H9 (cell line): ENCODE measurements at regions not wholly inside any gene's neighbourhood (a gene's known extent, or its start where the extent isn't known, plus 50 kb on each side); places are given as distances from the start of the nearest gene placed in this dataset.

Experiments
- DNase-seq: peaks from one replicate; pipeline ENCODE4 v3.0.0-alpha.2; 2017
- H2AFZ ChIP-seq: one replicate; pipeline ENCODE4 v1.6.1; 2013; ENCODE audit warnings: mild to moderate bottlenecking, low read length, control low read depth, moderate library complexity
- H2AK5ac ChIP-seq: 2 replicates; pipeline ENCODE4 v1.6.1; 2013; ENCODE audit warnings: low read length, control low read depth, mixed read lengths; ENCODE audit not compliant: insufficient read length
- H2BK120ac ChIP-seq: one replicate; pipeline ENCODE4 v1.6.1; 2013; ENCODE audit warnings: low read depth, mild to moderate bottlenecking, low read length, control low read depth, inconsistent platforms; ENCODE audit not compliant: poor library complexity, severe bottlenecking
- H2BK12ac ChIP-seq: 2 replicates; pipeline ENCODE4 v1.6.1; 2013; ENCODE audit warnings: low read length, control low read depth, mixed read lengths, low read depth; ENCODE audit not compliant: insufficient read length
- H2BK15ac ChIP-seq: 2 replicates; pipeline ENCODE4 v1.6.1; 2013; ENCODE audit warnings: low read depth, low read length, control low read depth
- H2BK20ac ChIP-seq: one replicate; pipeline ENCODE4 v1.6.1; 2013; ENCODE audit warnings: low read depth, mild to moderate bottlenecking, low read length, control low read depth, inconsistent platforms; ENCODE audit not compliant: poor library complexity, severe bottlenecking
- H2BK5ac ChIP-seq: 2 replicates; pipeline ENCODE4 v1.6.1; 2013; ENCODE audit warnings: low read length, control low read depth, mixed read lengths; ENCODE audit not compliant: insufficient read length
- H3K14ac ChIP-seq: 2 replicates; pipeline ENCODE4 v1.6.1; 2013; ENCODE audit warnings: low read length, control low read depth; ENCODE audit not compliant: insufficient read depth
- H3K18ac ChIP-seq: 2 replicates; pipeline ENCODE4 v1.6.1; 2013; ENCODE audit warnings: low read depth, mild to moderate bottlenecking, mixed read lengths, low read length, control low read depth; ENCODE audit not compliant: insufficient read length
- H3K23ac ChIP-seq: 2 replicates; pipeline ENCODE4 v1.6.1; 2013; ENCODE audit warnings: low read length, control low read depth, mixed read lengths, low read depth; ENCODE audit not compliant: insufficient read length
- H3K23me2 ChIP-seq: 2 replicates; pipeline ENCODE4 v1.6.1; 2013; ENCODE audit warnings: low read depth, mild to moderate bottlenecking, mixed read lengths, low read length, control low read depth; ENCODE audit not compliant: insufficient read length, poor library complexity, severe bottlenecking
- H3K27ac ChIP-seq: 2 replicates; pipeline ENCODE4 v1.5.1; 2013; ENCODE audit warnings: low read length, control low read depth, mixed read lengths, low read depth; ENCODE audit not compliant: insufficient read length
- H3K27me3 ChIP-seq: 2 replicates; pipeline ENCODE4 v1.6.1; 2013; ENCODE audit warnings: low read length, control low read depth, inconsistent platforms; ENCODE audit not compliant: insufficient read depth
- H3K4ac ChIP-seq: 2 replicates; pipeline ENCODE4 v1.6.1; 2013; ENCODE audit warnings: low read depth, mild to moderate bottlenecking, control low read depth, inconsistent platforms, low read length, moderate library complexity
- H3K4me1 ChIP-seq: 2 replicates; pipeline ENCODE4 v1.6.1; 2013; ENCODE audit warnings: low read length, control low read depth, inconsistent platforms; ENCODE audit not compliant: insufficient read depth
- H3K4me2 ChIP-seq: 2 replicates; pipeline ENCODE4 v1.6.1; 2013; ENCODE audit warnings: low read length, control low read depth, mixed read lengths; ENCODE audit not compliant: insufficient read length, insufficient read depth
- H3K56ac ChIP-seq: 2 replicates; pipeline ENCODE4 v1.6.1; 2013; ENCODE audit warnings: low read depth, mild to moderate bottlenecking, mixed read lengths, low read length, control low read depth; ENCODE audit not compliant: insufficient read length
- H3K79me1 ChIP-seq: 2 replicates; pipeline ENCODE4 v1.6.1; 2013; ENCODE audit warnings: low read depth, mild to moderate bottlenecking, moderate library complexity, low read length, control low read depth, inconsistent platforms; ENCODE audit not compliant: insufficient read depth, poor library complexity, severe bottlenecking
- H3K79me2 ChIP-seq: 2 replicates; pipeline ENCODE4 v1.6.1; 2013; ENCODE audit warnings: low read length, control low read depth, inconsistent platforms; ENCODE audit not compliant: insufficient read depth
- H3K9ac ChIP-seq: 2 replicates; pipeline ENCODE4 v1.6.1; 2013; ENCODE audit warnings: low read length, control low read depth, mixed read lengths; ENCODE audit not compliant: insufficient read length; ENCODE audit errors: extremely low read depth
- H3K9me3 ChIP-seq: one replicate; pipeline ENCODE4 v1.6.1; 2013; ENCODE audit warnings: low read depth, low read length, inconsistent platforms; ENCODE audit not compliant: control insufficient read depth
- H3T11ph ChIP-seq: one replicate; pipeline ENCODE4 v1.6.1; 2013; ENCODE audit warnings: mild to moderate bottlenecking, low read length, control low read depth, inconsistent platforms
- H4K20me1 ChIP-seq: one replicate; pipeline ENCODE4 v1.6.1; 2013; ENCODE audit not compliant: control insufficient read depth, insufficient read length, insufficient read depth
- H4K5ac ChIP-seq: 2 replicates; pipeline ENCODE4 v1.6.1; 2013; ENCODE audit warnings: low read depth, mild to moderate bottlenecking, mixed read lengths, low read length, control low read depth; ENCODE audit not compliant: insufficient read length
- H4K8ac ChIP-seq: replicated peaks from 2 replicates; pipeline ENCODE4 v1.6.1; 2013; ENCODE audit warnings: low read length, control low read depth, mixed read lengths, low read depth; ENCODE audit not compliant: insufficient read length
- H4K91ac ChIP-seq: 2 replicates; pipeline ENCODE4 v1.6.1; 2013; ENCODE audit warnings: low read depth, mild to moderate bottlenecking, moderate library complexity, mixed read lengths, low read length, control low read depth; ENCODE audit not compliant: insufficient read length
- H3K27ac Mint-ChIP-seq, 3 experiments: 2 replicates in 2 of 3; 3 replicates in 1 of 3; pipeline ENCODE4 v1.8.0; 2020 to 2021; ENCODE audit warnings: mixed read lengths in 3 of 3, mild to moderate bottlenecking in 1 of 3, moderate library complexity in 1 of 3
- H3K27me3 Mint-ChIP-seq: 2 replicates; pipeline ENCODE4 v1.8.0; 2021; ENCODE audit warnings: low read depth, mild to moderate bottlenecking, moderate library complexity, mixed read lengths
- H3K36me3 Mint-ChIP-seq, 3 experiments: 2 replicates in 2 of 3; 3 replicates in 1 of 3; pipeline ENCODE4 v1.8.0; 2020 to 2021; ENCODE audit warnings: low read depth in 3 of 3, mixed read lengths in 3 of 3; ENCODE audit not compliant: insufficient read depth in 1 of 3
- H3K4me1 Mint-ChIP-seq, 2 experiments: 2 replicates each; pipeline ENCODE4 v1.8.0; 2020; ENCODE audit warnings: mixed read lengths in 2 of 2
- H3K4me3 Mint-ChIP-seq, 2 experiments: 2 replicates in 1 of 2; 3 replicates in 1 of 2; pipeline ENCODE4 v1.8.0; 2020 to 2021; ENCODE audit warnings: mild to moderate bottlenecking in 2 of 2, mixed read lengths in 2 of 2, moderate library complexity in 1 of 2
- H3K9me3 Mint-ChIP-seq, 2 experiments: 2 replicates in 1 of 2; 3 replicates in 1 of 2; pipeline ENCODE4 v1.8.0; 2020; ENCODE audit warnings: mild to moderate bottlenecking in 2 of 2, mixed read lengths in 2 of 2, moderate library complexity in 1 of 2
- CTCF ChIP-seq: fragments of 200-600 bp; sonication (generic); conservative IDR thresholded peaks from 3 replicates; pipeline ENCODE4 v1.8.0; 2021; ENCODE audit warnings: antibody characterized with exemption, mild to moderate bottlenecking
- WGBS: extraction: QIAGEN DNeasy Blood & Tissue Kit; methylation state at CpG from one replicate; pipeline ENCODE4 v1.1.7; 2013; ENCODE audit warnings: missing lambda C conversion rate, low lambda C conversion rate, mixed read lengths; ENCODE audit not compliant: insufficient read length; ENCODE audit errors: extremely low coverage; 5-methylcytosine and 5-hydroxymethylcytosine counted together

GRCh38 chr20:39532205-39532604 lies 570.1 kb downstream of the DHX35 start:
- Histone ChIP-seq H2BK15ac (no peak overlapping the region), H3K14ac (no peak overlapping the region), H4K20me1 (no peaks in the 10 kb centered on the region), H4K5ac (no peak overlapping the region), H3K79me2 (no peaks in the 10 kb centered on the region), H4K8ac (no peak overlapping the region), H3K4me1 (peaks cover 5% of the 10 kb centered on the region; the same call in 1 of the 2 replicates), H2BK5ac (no peak overlapping the region), H3K27me3 (no peaks in the 10 kb centered on the region), H3K79me1 (no peaks in the 10 kb centered on the region), H3K23me2 (no peaks in the 10 kb centered on the region), H3K4me2 (no peak overlapping the region), H3K23ac (no peak overlapping the region), H2AK5ac (no peak overlapping the region), H2BK20ac (no peak overlapping the region), H3K4ac (no peak overlapping the region), H2AFZ (no peak overlapping the region), H3K56ac (no peak overlapping the region), H3K9ac (no peak overlapping the region), H2BK120ac (no peak overlapping the region), H2BK12ac (no peak overlapping the region), H3K9me3 (no peaks in the 10 kb centered on the region), H3K27ac (no peak overlapping the region), H3T11ph (no peak overlapping the region), H4K91ac (no peak overlapping the region), H3K18ac (no peak overlapping the region)
- no peak for DNase-seq
- peaks cover 0 to 3% of the 10 kb centered on the region in 2 experiments; a peak in 2 of 5 replicates for H3K9me3 Mint-ChIP-seq
- H3K4me1 Mint-ChIP-seq = peaks cover 15 to 30% of the 10 kb centered on the region in 2 experiments
- TF ChIP-seq CTCF = no peak
- H3K27ac Mint-ChIP-seq = no peak overlapping the region
- no peaks in the 10 kb centered on the region for H3K27me3 Mint-ChIP-seq
- no peak overlapping the region for H3K4me3 Mint-ChIP-seq
- H3K36me3 Mint-ChIP-seq = peaks cover 0 to 3% (median 2%) of the 10 kb centered on the region in 3 experiments; a peak in 3 of 7 replicates
- no CpG with 5 or more reads among the region's 1 CpG for WGBS
